GM18508 (cell line): ENCODE measurements at regions not wholly inside any gene's neighbourhood (a gene's known extent, or its start where the extent isn't known, plus 50 kb on each side); places are given as distances from the start of the nearest gene placed in this dataset.
"Not testable (repeated sequence)": the region's sequence is repeated elsewhere in the genome, so short reads cannot be mapped to it uniquely, and the experiment has no call there.

Experiments
- ATAC-seq: cut with Tn5 transposase; IDR thresholded peaks from one replicate; pipeline ENCODE4 v1.9.1; 2021; ENCODE audit warnings: moderate number of reproducible peaks; ENCODE audit not compliant: insufficient read depth, unreplicated experiment

- no peak for ATAC-seq
Measured at GRCh38 chr9:107830479-107830878, 340.9 kb upstream of the KLF4 start.

- no peak for ATAC-seq
Measured at GRCh38 chr9:107827884-107828283, 338.3 kb upstream of the KLF4 start.

- peak; percentile 66 for ATAC-seq
Measured at GRCh38 chr9:107827304-107827703, 337.7 kb upstream of the KLF4 start.

DNA sequence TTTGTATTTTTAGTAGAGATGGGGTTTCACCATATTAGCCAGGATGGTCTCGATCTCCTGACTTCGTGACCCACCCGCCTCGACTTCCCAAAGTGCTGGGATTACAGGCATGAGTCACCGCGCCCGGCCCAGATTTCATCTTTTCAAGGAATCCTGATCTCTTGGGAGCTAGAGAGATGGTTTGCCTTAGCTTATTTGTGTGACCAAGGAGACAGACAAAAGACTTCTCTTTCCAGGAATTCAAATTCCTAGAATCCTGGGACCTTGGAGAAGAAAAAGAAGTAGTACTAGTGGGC, 337.1 kb upstream of the KLF4 start:
- not testable (repeated sequence) for ATAC-seq

GRCh38 chr9:107824556-107824955, 335.0 kb upstream of the KLF4 start:
- ATAC-seq, result no peak

DNA sequence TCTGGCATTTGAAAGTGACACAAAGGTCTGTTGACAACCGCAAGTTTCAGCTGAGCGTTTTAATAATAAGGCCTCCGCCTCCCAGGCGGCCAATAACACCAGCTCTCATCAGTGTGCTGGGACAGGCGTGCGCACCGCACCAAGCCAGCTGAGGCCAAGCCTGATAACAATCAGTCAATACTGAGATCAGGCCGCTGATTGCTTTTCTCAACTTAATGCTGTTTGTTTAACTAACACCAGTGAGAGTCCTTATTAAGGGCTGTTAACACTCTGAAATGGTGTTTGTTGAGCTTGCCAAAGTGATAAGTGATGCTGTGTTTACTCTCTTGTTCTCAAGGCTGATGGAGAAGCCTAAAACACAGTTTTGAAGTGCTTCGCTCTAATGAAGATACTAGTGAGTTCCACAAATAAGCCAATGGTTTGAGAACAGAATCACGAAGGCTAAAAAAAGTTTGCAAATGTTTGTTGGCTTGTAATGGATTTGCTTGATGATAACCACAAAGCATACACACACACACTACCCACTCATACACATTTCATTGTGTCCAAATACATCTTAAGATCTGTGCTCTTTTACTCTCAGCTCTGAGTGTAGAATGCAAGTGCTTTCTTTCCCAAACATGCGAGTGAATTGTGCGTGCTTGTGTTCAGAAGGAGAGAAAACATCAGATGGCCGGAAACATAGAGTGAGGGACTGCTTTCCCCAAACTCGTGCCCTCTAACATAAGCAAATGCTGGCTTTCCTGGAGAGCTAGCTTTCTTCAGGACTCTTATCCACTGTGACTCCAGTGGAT, 330.4 kb upstream of the KLF4 start:
- ATAC-seq, result no peak

DNA sequence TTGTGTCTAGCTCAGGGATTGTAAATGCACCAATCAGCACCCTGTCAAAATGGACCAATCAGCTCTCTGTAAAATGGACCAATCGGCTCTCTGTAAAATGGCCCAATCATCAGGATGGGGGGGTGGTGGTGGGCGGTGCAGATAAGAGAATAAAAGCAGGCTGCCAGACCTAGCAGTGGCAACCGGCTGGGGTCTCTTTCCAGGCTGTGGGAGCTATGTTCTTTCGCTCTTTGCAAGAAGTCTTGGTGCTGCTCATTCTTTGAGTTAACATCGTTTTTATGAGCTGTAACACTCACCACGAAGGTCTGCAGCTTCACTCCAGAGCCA, 328.9 kb upstream of the KLF4 start:
- ATAC-seq, result not testable (repeated sequence)

DNA sequence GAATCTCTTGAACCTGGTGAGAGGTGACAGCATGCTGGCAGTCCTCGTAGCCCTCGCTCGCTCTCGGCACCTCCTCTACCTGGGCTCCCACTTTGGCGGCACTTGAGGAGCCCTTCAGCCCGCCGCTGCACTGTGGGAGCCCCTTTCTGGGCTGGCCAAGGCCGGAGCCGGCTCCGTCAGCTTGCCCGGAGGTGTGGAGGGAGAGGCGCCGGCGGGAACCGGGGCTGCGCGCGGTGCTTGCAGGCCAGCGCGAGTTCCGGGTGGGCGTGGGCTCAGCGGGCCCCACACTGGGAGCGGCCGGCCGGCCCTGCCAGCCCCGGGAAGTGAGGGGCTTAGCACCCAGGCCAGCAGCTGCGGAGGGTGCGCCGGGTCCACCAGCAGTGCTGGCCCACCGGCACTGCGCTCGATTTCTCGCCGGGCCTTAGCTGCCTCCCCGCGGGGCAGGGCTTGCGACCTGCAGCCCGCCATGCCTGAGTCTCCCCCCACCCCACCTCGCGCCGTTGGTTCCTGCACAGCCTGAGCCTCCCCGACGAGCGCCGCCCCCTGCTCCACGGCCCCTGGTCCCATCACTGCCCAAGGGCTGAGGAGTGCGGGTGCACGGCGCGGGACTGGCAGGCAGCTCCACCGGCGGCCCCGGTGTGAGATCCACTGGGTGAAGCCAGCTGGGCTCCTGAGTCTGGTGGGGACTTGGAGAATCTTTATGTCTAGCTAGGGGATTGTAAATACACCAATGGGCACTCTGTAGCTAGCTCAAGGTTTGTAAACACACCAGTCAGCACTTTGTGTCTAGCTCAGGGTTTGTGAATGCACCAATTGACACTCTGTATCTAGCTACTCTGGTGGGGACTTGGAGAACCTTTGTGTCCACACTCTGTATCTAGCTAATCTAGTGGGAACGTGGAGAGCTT, 328.3 kb upstream of the KLF4 start:
- not testable (repeated sequence) for ATAC-seq

- ATAC-seq, result no peak
Measured at GRCh38 chr9:107816561-107817021, 327.0 kb upstream of the KLF4 start.

- no peak for ATAC-seq
Measured at GRCh38 chr9:107815782-107816560, 326.4 kb upstream of the KLF4 start.

GRCh38 chr9:107813287-107813686, 323.7 kb upstream of the KLF4 start:
- no peak for ATAC-seq

DNA sequence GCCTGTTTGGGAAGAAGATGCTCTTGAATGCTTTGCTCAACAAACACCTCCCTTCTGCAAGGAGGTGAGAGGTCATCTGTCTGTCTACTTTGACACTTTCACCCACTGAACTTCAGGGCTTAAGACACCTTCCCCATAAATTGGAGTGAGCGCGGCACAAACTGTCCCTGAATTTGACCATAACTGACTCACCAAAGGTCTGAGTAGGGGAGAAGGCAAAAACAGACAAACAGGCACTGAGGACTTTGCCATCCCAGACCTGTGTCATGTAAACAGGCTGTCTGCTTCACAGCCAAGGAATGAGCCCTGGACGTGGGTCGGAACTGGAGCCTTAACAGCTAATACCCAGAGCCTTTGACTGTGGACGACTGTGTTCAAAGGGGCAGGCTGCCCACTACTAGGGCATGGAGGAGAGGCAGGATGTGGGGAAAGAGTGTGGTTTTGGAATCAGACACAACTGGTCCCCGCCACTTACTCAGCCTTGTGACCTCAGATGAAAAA, 320.9 kb upstream of the KLF4 start:
- ATAC-seq, result no peak

DNA sequence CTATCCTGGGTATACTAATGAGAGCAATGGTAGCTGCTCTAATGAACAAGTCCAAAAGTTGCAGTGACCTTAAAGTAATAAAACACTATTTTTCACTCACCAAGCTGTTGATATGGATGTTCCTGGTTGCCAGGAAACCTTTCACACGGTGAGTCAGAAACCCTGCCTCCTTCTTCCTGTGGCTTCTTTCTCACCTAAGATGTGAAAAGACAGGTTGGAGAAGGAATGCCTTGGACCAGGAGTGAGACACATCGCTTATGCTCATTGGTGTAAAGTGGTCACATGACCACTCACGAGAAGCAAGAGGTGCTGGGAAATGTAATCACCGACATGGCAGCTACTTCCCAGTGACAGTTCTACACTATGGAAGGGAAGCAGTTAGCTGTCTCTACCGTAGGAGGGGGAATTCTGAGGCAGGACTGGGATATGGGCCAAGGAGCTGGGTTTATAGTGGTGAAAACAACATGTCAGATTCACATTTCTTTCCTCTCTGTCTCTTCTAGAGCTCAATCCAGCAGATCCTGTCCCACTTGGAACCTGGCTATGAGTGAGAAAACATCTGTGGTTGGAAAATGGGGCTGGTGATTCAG, 320.4 kb upstream of the KLF4 start:
- no peak for ATAC-seq

- ATAC-seq, result no peak
Measured at GRCh38 chr9:107807183-107807582, 317.6 kb upstream of the KLF4 start.

- no peak for ATAC-seq
Measured at GRCh38 chr9:107805201-107805600, 315.6 kb upstream of the KLF4 start.

DNA sequence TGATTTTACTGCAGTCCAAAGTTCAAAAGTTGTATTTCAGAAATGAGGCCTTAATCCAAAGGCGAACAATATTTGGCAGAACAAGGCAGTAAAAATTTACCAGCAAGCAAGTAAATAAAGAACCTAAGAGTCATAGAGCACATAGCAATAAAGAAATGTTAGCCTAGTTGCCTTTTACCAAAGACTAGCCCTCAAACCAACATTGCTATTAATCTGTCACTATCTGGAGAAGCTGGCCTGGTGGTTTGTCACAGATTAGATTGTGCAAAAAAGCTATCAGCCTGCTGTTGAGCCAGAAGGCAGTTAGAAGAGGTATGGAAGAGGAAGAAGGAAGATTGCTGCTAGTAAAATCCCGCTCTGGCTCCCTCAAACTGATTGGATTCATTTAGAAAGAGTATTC, 304.7 kb upstream of the KLF4 start:
- no peak for ATAC-seq

DNA sequence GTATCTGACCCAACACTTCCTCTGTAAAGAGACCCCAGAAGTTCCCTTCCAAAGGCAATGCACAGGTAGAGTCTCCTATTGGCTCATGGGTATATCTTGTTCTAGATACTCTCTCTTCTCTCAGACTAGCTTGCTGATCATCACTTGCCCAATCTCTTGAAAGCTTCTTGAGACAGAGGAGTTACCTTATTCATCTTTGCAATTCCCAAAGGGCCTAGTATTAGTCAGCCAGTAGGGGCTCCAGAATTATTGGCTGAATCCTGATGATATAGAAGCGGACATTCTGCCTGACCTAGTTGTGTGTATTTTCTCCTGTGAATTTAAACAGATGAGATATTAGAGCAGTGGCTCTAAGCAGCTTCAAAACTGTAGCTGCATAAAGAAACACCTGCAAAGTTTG, 304.0 kb upstream of the KLF4 start:
- no peak for ATAC-seq

GRCh38 chr9:107792596-107792995, 303.0 kb upstream of the KLF4 start:
- ATAC-seq, result no peak

DNA sequence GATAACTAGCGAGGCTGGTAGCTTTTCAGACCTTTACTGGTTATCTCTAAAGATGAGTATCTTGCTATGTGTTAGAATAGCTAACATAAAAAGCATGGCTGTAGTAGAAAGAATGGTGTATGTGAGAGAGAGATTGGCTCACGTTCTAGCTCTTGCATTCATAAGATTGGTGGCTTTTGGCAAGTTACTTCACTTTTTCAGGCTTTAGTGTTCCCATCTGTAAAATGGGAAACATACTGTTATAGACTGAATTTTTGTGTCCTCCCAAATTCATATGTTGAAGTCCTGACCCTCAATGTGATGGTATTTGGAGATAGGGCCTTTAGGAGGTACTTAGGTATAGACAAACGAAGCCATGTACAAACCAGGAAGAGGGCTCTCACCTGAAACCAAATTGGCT, 302.4 kb upstream of the KLF4 start:
- no peak for ATAC-seq

DNA sequence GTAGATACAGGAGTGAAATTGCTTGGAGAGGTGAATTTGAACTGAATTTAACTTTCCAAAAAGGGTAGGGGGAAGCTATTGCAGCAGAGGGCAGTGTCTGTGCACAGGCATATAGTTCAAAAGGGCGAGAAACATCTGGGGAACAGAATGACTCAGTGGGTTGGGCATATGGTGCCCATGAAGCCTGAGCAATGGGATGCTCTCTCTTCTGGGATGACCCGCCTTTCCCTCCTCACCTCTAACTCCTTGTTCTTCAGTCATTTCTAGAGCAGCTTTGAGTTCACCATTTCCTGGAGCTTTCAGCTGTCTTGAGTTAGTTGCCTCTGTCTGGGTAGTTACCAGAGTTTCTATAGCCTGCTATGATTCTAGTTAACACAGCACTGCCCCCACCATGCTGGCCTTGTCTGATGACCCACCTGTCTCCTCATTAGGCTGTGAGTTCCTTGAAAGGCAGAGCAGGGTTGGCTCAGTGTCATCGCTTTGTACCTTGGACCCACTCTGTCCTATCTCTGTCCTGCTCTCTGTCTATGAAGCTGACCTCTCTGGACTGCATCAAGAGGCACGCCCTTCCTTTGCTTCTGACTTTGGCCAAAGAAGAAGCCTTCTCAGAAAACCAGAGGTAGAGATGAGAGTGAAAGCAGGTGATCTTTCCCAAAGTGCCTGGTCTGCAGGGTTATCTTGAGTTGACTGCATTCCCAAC, 299.6 kb upstream of the KLF4 start:
- no peak for ATAC-seq
